Gastrocnemius medialis (tissue), 4 donors: ENCODE measurements at regions not wholly inside any gene's neighbourhood (a gene's known extent, or its start where the extent isn't known, plus 50 kb on each side); places are given as distances from the start of the nearest gene placed in this dataset.

Experiments
- POLR2A ChIP-seq, 2 donors: fragments of 450-650 bp; IDR thresholded peaks; one replicate each; pipeline ENCODE4 v1.6.1; 2017; ENCODE audit warnings: antibody characterized with exemption in 2 of 2, mild to moderate bottlenecking in 2 of 2, moderate library complexity in 2 of 2
- TF ChIP-seq, protein P1 (sequence below), 5 experiments: fragments of 450-650 bp in 3 of 5; fragments of 200-600 bp in 2 of 5; sonication (generic) in 2 of 5; IDR thresholded peaks in 4 of 5; conservative IDR thresholded peaks in 1 of 5; 1 replicate in 4 of 5; 2 replicates in 1 of 5; pipeline ENCODE4 v1.5.1; 2016 to 2019; ENCODE audit warnings: antibody characterized with exemption in 5 of 5, mild to moderate bottlenecking in 3 of 5, moderate library complexity in 3 of 5

DNA sequence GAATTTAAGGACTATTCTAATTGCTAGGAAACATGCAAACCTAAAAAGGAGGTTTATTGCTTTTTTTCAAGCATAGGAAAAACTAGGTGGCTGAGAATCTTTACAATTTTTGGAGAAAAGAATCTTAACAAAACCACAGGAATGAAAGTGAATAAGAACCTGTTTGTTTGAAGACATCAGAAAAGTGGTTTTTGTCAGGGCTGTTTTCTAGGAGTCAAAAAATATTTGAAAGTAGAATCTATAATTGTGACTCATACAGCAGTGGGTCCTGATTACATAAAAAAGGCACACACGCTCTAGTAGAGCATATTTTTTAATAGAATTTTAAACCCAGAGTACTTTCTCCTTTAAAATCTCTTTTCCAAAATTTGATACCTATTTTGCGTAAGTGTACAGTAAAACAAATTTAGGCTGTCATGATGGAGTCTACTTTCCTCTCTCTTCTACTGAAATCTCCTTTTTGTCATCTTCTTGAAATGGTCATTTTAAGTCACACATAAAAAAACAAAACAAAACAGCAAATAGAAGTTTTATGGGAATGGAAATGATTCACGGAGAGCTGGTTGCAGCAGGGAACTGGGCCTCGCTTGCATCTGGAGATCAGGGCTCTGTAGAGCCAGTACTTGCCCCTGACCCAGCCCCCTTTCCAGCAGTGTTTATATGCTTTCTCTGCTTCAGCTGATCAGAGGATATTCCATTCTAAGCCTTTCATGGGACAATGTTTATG lies 59.1 kb upstream of the PELI1 start:
- no peak for TF ChIP-seq POLR2A (IDR thresholded peaks at IDR 0.05)
- TF ChIP-seq, protein P1, sequence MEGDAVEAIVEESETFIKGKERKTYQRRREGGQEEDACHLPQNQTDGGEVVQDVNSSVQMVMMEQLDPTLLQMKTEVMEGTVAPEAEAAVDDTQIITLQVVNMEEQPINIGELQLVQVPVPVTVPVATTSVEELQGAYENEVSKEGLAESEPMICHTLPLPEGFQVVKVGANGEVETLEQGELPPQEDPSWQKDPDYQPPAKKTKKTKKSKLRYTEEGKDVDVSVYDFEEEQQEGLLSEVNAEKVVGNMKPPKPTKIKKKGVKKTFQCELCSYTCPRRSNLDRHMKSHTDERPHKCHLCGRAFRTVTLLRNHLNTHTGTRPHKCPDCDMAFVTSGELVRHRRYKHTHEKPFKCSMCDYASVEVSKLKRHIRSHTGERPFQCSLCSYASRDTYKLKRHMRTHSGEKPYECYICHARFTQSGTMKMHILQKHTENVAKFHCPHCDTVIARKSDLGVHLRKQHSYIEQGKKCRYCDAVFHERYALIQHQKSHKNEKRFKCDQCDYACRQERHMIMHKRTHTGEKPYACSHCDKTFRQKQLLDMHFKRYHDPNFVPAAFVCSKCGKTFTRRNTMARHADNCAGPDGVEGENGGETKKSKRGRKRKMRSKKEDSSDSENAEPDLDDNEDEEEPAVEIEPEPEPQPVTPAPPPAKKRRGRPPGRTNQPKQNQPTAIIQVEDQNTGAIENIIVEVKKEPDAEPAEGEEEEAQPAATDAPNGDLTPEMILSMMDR (IDR thresholded peaks at IDR 0.05 in 4 of 5, conservative IDR thresholded peaks at IDR 0.05 in 1 of 5) = no peak
